Immature natural killer cell (primary cell): ENCODE measurements at regions not wholly inside any gene's neighbourhood (a gene's known extent, or its start where the extent isn't known, plus 50 kb on each side); places are given as distances from the start of the nearest gene placed in this dataset.

Experiments used
- DNase-seq, 3 donors: peaks; one replicate each; pipeline ENCODE4 v3.0.0; 2022; ENCODE audit warnings: mixed read lengths in 1 of 3
- H3K27ac Mint-ChIP-seq, 6 donors: one replicate each; pipeline ENCODE4 v1.8.0; 2020; ENCODE audit warnings: mixed read lengths in 6 of 6, mild to moderate bottlenecking in 5 of 6, inconsistent platforms in 4 of 6, moderate library complexity in 3 of 6
- H3K27me3 Mint-ChIP-seq, 3 donors: one replicate each; pipeline ENCODE4 v1.8.0; 2020 to 2021; ENCODE audit warnings: low read depth in 3 of 3, mild to moderate bottlenecking in 3 of 3, mixed read lengths in 3 of 3, moderate library complexity in 3 of 3, inconsistent platforms in 1 of 3
- H3K36me3 Mint-ChIP-seq, 3 donors: one replicate each; pipeline ENCODE4 v1.8.0; 2020; ENCODE audit warnings: mixed read lengths in 3 of 3, inconsistent platforms in 2 of 3, mild to moderate bottlenecking in 2 of 3
- H3K4me1 Mint-ChIP-seq, 2 donors: one replicate each; pipeline ENCODE4 v1.8.0; 2020; ENCODE audit warnings: inconsistent platforms in 2 of 2, mild to moderate bottlenecking in 2 of 2, mixed read lengths in 2 of 2, moderate library complexity in 1 of 2
- H3K4me3 Mint-ChIP-seq, 5 donors: one replicate each; pipeline ENCODE4 v1.8.0; 2020; ENCODE audit warnings: mild to moderate bottlenecking in 5 of 5, mixed read lengths in 5 of 5, inconsistent platforms in 3 of 5, moderate library complexity in 3 of 5
- H3K9me3 Mint-ChIP-seq, 6 donors: one replicate each; pipeline ENCODE4 v1.8.0; 2020; ENCODE audit warnings: mild to moderate bottlenecking in 6 of 6, mixed read lengths in 6 of 6, inconsistent platforms in 4 of 6, moderate library complexity in 3 of 6

- Mint-ChIP-seq H3K27me3 (peaks cover 0 to 9% (median 5%) of the 10 kb centered on the region in 3 donors), H3K9me3 (peaks cover 0 to 12% (median 0%) of the 10 kb centered on the region in 6 donors), H3K36me3 (no peaks in the 10 kb centered on the region), H3K4me1 (no peaks in the 10 kb centered on the region), H3K27ac (no peak overlapping the region), H3K4me3 (no peak overlapping the region)
- DNase-seq: no peak
Measured at GRCh38 chr13:106906426-106906996, 338.6 kb upstream of the ARGLU1 start.

GRCh38 chr13:106905380-106906162 is 337.6 kb upstream of the ARGLU1 start:
- Mint-ChIP-seq H3K4me1 (no peaks in the 10 kb centered on the region), H3K36me3 (no peaks in the 10 kb centered on the region), H3K27ac (no peak overlapping the region), H3K27me3 (peaks cover 0 to 7% (median 5%) of the 10 kb centered on the region in 3 donors), H3K9me3 (peaks cover 0 to 13% (median 0%) of the 10 kb centered on the region in 6 donors), H3K4me3 (no peak overlapping the region)
- DNase-seq: no peak

- Mint-ChIP-seq H3K36me3 (no peaks in the 10 kb centered on the region), H3K4me3 (no peak overlapping the region)
Measured at GRCh38 chr13:106899442-106899841, 331.5 kb upstream of the ARGLU1 start.

GRCh38 chr13:106898231-106898630 is 330.3 kb upstream of the ARGLU1 start:
- H3K36me3 Mint-ChIP-seq: no peaks in the 10 kb centered on the region
- no peak overlapping the region for H3K27ac Mint-ChIP-seq
- peaks cover 0 to 8% (median under 1%) of the 10 kb centered on the region in 6 donors for H3K9me3 Mint-ChIP-seq
- H3K27me3 Mint-ChIP-seq: peaks cover 0 to 2% (median 2%) of the 10 kb centered on the region in 3 donors
- H3K4me3 Mint-ChIP-seq: no peak overlapping the region
- DNase-seq: no peak
- no peaks in the 10 kb centered on the region for H3K4me1 Mint-ChIP-seq

More at GRCh38 chr13:106899442-106899841, 331.5 kb upstream of the ARGLU1 start:
- Mint-ChIP-seq H3K4me1 (no peaks in the 10 kb centered on the region), H3K27ac (no peak overlapping the region), H3K27me3 (peaks cover 0 to 2% (median 2%) of the 10 kb centered on the region in 3 donors), H3K9me3 (peaks cover 0 to 13% (median under 1%) of the 10 kb centered on the region in 6 donors)
- no peak for DNase-seq

GRCh38 chr13:106888148-106888547 is 320.2 kb upstream of the ARGLU1 start:
- Mint-ChIP-seq H3K36me3 (no peaks in the 10 kb centered on the region), H3K4me3 (no peak overlapping the region), H3K4me1 (no peaks in the 10 kb centered on the region), H3K9me3 (peaks cover 0 to 7% (median 2%) of the 10 kb centered on the region in 6 donors), H3K27me3 (peaks cover 0 to under 1% (median 0%) of the 10 kb centered on the region in 3 donors), H3K27ac (no peak overlapping the region)
- no peak for DNase-seq

GRCh38 chr13:106887686-106888085 is 319.7 kb upstream of the ARGLU1 start:
- Mint-ChIP-seq H3K27ac (no peak overlapping the region), H3K4me1 (no peaks in the 10 kb centered on the region), H3K36me3 (no peaks in the 10 kb centered on the region), H3K9me3 (peaks cover 0 to 7% (median 2%) of the 10 kb centered on the region in 6 donors), H3K4me3 (no peak overlapping the region), H3K27me3 (no peaks in the 10 kb centered on the region)
- no peak for DNase-seq

- H3K4me3 Mint-ChIP-seq: no peak overlapping the region
- H3K27me3 Mint-ChIP-seq: no peaks in the 10 kb centered on the region
- no peaks in the 10 kb centered on the region for H3K36me3 Mint-ChIP-seq
- H3K4me1 Mint-ChIP-seq: no peaks in the 10 kb centered on the region
- H3K27ac Mint-ChIP-seq: no peak overlapping the region
- no peak for DNase-seq
- H3K9me3 Mint-ChIP-seq: peaks cover 0 to 7% (median 4%) of the 10 kb centered on the region in 6 donors
Measured at GRCh38 chr13:106883976-106884375, 316.0 kb upstream of the ARGLU1 start.

GRCh38 chr13:106882246-106882645 is 314.3 kb upstream of the ARGLU1 start:
- Mint-ChIP-seq H3K4me3 (no peak overlapping the region), H3K27me3 (peaks cover 0 to 2% (median 0%) of the 10 kb centered on the region in 3 donors), H3K36me3 (no peaks in the 10 kb centered on the region), H3K4me1 (no peaks in the 10 kb centered on the region), H3K9me3 (peaks cover 0 to 7% (median 3%) of the 10 kb centered on the region in 6 donors), H3K27ac (no peak overlapping the region)
- DNase-seq: no peak

GRCh38 chr13:106879806-106880205 is 311.9 kb upstream of the ARGLU1 start:
- H3K4me3 Mint-ChIP-seq: no peak overlapping the region
- peaks cover 0 to 2% (median 0%) of the 10 kb centered on the region in 3 donors for H3K27me3 Mint-ChIP-seq

GRCh38 chr13:106874323-106874722 is 306.4 kb upstream of the ARGLU1 start:
- Mint-ChIP-seq H3K27me3 (peaks cover 0 to 2% (median 2%) of the 10 kb centered on the region in 3 donors), H3K4me3 (no peak overlapping the region), H3K36me3 (no peaks in the 10 kb centered on the region), H3K9me3 (peaks cover 0 to 8% (median 3%) of the 10 kb centered on the region in 6 donors), H3K4me1 (no peaks in the 10 kb centered on the region), H3K27ac (no peak overlapping the region)
- DNase-seq: no peak

More at GRCh38 chr13:106879806-106880205, 311.9 kb upstream of the ARGLU1 start:
- H3K36me3 Mint-ChIP-seq: no peaks in the 10 kb centered on the region
- H3K9me3 Mint-ChIP-seq: peaks cover 0 to 10% (median 1%) of the 10 kb centered on the region in 6 donors
- DNase-seq: no peak
- H3K4me1 Mint-ChIP-seq: no peaks in the 10 kb centered on the region
- no peak overlapping the region for H3K27ac Mint-ChIP-seq

GRCh38 chr13:106873810-106874209 is 305.9 kb upstream of the ARGLU1 start:
- Mint-ChIP-seq H3K36me3 (no peaks in the 10 kb centered on the region), H3K27ac (no peak overlapping the region), H3K4me3 (no peak overlapping the region), H3K27me3 (peaks cover 0 to 2% (median 2%) of the 10 kb centered on the region in 3 donors), H3K4me1 (no peaks in the 10 kb centered on the region), H3K9me3 (peaks cover 0 to 8% (median 3%) of the 10 kb centered on the region in 6 donors)
- DNase-seq: no peak

- no peaks in the 10 kb centered on the region for H3K36me3 Mint-ChIP-seq
- H3K27ac Mint-ChIP-seq: no peak overlapping the region
- H3K4me3 Mint-ChIP-seq: no peak overlapping the region
- peaks cover 0 to 4% of the 10 kb centered on the region in 2 donors for H3K4me1 Mint-ChIP-seq
- no peak for DNase-seq
- H3K27me3 Mint-ChIP-seq: peaks cover 0 to 2% (median 2%) of the 10 kb centered on the region in 3 donors
- peaks cover 0 to 7% (median 1%) of the 10 kb centered on the region in 6 donors for H3K9me3 Mint-ChIP-seq
Measured at GRCh38 chr13:106867249-106867648, 299.3 kb upstream of the ARGLU1 start.

GRCh38 chr13:106865716-106866440 is 297.9 kb upstream of the ARGLU1 start:
- H3K36me3 Mint-ChIP-seq: no peaks in the 10 kb centered on the region
- H3K27me3 Mint-ChIP-seq: peaks cover 0 to 2% (median 2%) of the 10 kb centered on the region in 3 donors
- H3K4me1 Mint-ChIP-seq: peaks cover 0 to 4% of the 10 kb centered on the region in 2 donors
- no peak overlapping the region for H3K4me3 Mint-ChIP-seq
- no peak for DNase-seq
- H3K9me3 Mint-ChIP-seq: peaks cover 0 to 7% (median 4%) of the 10 kb centered on the region in 6 donors
- no peak overlapping the region for H3K27ac Mint-ChIP-seq

GRCh38 chr13:106859533-106859904 is 291.6 kb upstream of the ARGLU1 start:
- Mint-ChIP-seq H3K27ac (no peak overlapping the region), H3K36me3 (no peaks in the 10 kb centered on the region), H3K27me3 (peaks cover 0 to 6% (median under 1%) of the 10 kb centered on the region in 3 donors), H3K4me3 (no peak overlapping the region), H3K4me1 (no peaks in the 10 kb centered on the region), H3K9me3 (peaks cover 0 to 6% (median 2%) of the 10 kb centered on the region in 6 donors)
- DNase-seq: no peak
